Left lung (tissue), 4 donors: ENCODE measurements at regions not wholly inside any gene's neighbourhood (a gene's known extent, or its start where the extent isn't known, plus 50 kb on each side); places are given as distances from the start of the nearest gene placed in this dataset.

Experiments used
- ATAC-seq: fragments of 200-7000 bp; cut with Tn5 transposase; one replicate; pipeline ENCODE4 v1.9.1; 2020; ENCODE audit warnings: moderate library complexity
- DNase-seq, 4 donors: peaks; one replicate each; pipeline ENCODE4 v3.0.0-alpha.2; 2013 to 2020
- H3K27ac ChIP-seq, 2 donors: fragments of 200-600 bp; sonication (generic) in 1 of 2; one replicate each; pipeline versions ENCODE4 v1.5.0 to v1.8.0; 2020 to 2021
- H3K27me3 ChIP-seq, 2 donors: fragments of 200-600 bp; sonication (generic) in 1 of 2; one replicate each; pipeline versions ENCODE4 v1.5.0 to v1.8.0; 2020 to 2021
- H3K36me3 ChIP-seq, 2 donors: fragments of 200-600 bp; sonication (generic) in 1 of 2; one replicate each; pipeline versions ENCODE4 v1.5.0 to v1.8.0; 2020 to 2021
- H3K4me1 ChIP-seq, 2 donors: fragments of 200-600 bp; one replicate each; pipeline ENCODE4 v1.8.0; 2021
- H3K4me3 ChIP-seq, 2 donors: fragments of 200-600 bp; sonication (generic) in 1 of 2; one replicate each; pipeline versions ENCODE4 v1.5.0 to v1.8.0; 2020 to 2021; ENCODE audit warnings: mild to moderate bottlenecking in 1 of 2
- H3K9me3 ChIP-seq, 2 donors: fragments of 200-600 bp; sonication (generic) in 1 of 2; one replicate each; pipeline versions ENCODE4 v1.5.0 to v1.8.0; 2020 to 2021
- intact Hi-C, 2 donors: fragments of 100-400 bp; cut with DNase I; formaldehyde crosslinking; loops; one replicate each; pipeline versions ENCODE4 v1.11.2 to v1.14.2; 2022
- TF ChIP-seq, protein P1 (sequence below), 2 donors: fragments of 200-600 bp; sonication (generic) in 1 of 2; IDR thresholded peaks; one replicate each; pipeline versions ENCODE4 v1.5.0 to v1.8.0; 2021; ENCODE audit warnings: antibody characterized with exemption in 2 of 2
- donor health status: DM: no; HTN: yes; CAD: no.
- donor health status: DM: no; HTN: no; CAD: no.

DNA sequence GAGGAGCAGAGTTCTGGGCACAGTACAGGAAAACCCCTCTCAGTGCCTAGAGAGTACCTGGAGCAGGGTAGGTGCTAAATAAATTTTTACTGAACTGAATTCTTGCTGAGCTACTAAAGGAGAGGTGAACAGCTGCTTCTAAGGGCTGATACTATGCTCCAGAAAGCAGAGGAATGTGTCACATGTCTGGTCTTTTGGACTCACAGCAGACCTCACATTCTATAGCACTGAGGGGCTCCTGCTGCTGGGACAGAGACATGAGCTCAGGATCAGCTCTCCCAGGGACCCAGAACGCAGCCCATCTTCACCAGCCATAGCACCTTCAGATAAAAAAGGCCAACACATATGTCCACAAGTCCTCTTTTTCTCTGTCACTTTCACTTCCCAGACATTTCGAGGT, 133.0 kb upstream of the KLF14 start:
- no peaks in the 10 kb centered on the region for H3K27me3 ChIP-seq
- intact Hi-C loops = no loop called here
- no peak overlapping the region for H3K4me3 ChIP-seq
- H3K4me1 ChIP-seq = no peaks in the 10 kb centered on the region
- TF ChIP-seq, protein P1, sequence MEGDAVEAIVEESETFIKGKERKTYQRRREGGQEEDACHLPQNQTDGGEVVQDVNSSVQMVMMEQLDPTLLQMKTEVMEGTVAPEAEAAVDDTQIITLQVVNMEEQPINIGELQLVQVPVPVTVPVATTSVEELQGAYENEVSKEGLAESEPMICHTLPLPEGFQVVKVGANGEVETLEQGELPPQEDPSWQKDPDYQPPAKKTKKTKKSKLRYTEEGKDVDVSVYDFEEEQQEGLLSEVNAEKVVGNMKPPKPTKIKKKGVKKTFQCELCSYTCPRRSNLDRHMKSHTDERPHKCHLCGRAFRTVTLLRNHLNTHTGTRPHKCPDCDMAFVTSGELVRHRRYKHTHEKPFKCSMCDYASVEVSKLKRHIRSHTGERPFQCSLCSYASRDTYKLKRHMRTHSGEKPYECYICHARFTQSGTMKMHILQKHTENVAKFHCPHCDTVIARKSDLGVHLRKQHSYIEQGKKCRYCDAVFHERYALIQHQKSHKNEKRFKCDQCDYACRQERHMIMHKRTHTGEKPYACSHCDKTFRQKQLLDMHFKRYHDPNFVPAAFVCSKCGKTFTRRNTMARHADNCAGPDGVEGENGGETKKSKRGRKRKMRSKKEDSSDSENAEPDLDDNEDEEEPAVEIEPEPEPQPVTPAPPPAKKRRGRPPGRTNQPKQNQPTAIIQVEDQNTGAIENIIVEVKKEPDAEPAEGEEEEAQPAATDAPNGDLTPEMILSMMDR (IDR thresholded peaks at IDR 0.05) = no peak
- ATAC-seq (no peak), DNase-seq (no peak)
- peaks cover 0 to 73% of the 10 kb centered on the region in 2 donors for H3K36me3 ChIP-seq
- H3K27ac ChIP-seq = no peak overlapping the region
- H3K9me3 ChIP-seq = no peaks in the 10 kb centered on the region

GRCh38 chr7:130867581-130868136, 133.7 kb upstream of the KLF14 start:
- no peak for ATAC-seq
- no peak for DNase-seq
- Histone ChIP-seq H3K36me3 (peaks cover 0 to 73% of the 10 kb centered on the region in 2 donors), H3K4me1 (no peaks in the 10 kb centered on the region), H3K4me3 (no peak overlapping the region), H3K9me3 (no peaks in the 10 kb centered on the region), H3K27ac (no peak overlapping the region), H3K27me3 (no peaks in the 10 kb centered on the region)
- intact Hi-C loops = no loop called here
- TF ChIP-seq, protein P1 (IDR thresholded peaks at IDR 0.05) = no peak

GRCh38 chr7:130868139-130868538, 134.1 kb upstream of the KLF14 start:
- TF ChIP-seq, protein P1 (IDR thresholded peaks at IDR 0.05) = no peak
- no peaks in the 10 kb centered on the region for H3K27me3 ChIP-seq
- H3K27ac ChIP-seq = no peak overlapping the region
- H3K4me1 ChIP-seq = no peaks in the 10 kb centered on the region
- no peaks in the 10 kb centered on the region for H3K9me3 ChIP-seq
- no peak for ATAC-seq
- peaks cover 0 to 73% of the 10 kb centered on the region in 2 donors for H3K36me3 ChIP-seq
- no peak for DNase-seq
- intact Hi-C loops = no loop called here
- H3K4me3 ChIP-seq = no peak overlapping the region

- Histone ChIP-seq H3K4me3 (no peak overlapping the region), H3K4me1 (peaks cover 0 to 2% of the 10 kb centered on the region in 2 donors), H3K9me3 (no peaks in the 10 kb centered on the region), H3K36me3 (peaks cover 0 to 88% of the 10 kb centered on the region in 2 donors), H3K27ac (no peak overlapping the region), H3K27me3 (no peaks in the 10 kb centered on the region)
- no peak for DNase-seq
- TF ChIP-seq, protein P1 (IDR thresholded peaks at IDR 0.05) = no peak
- intact Hi-C loops = no loop called here
- no peak for ATAC-seq
Observed at GRCh38 chr7:130869918-130870317, 135.9 kb upstream of the KLF14 start.

- no peaks in the 10 kb centered on the region for H3K27me3 ChIP-seq
- no peak overlapping the region for H3K27ac ChIP-seq
- no peaks in the 10 kb centered on the region for H3K9me3 ChIP-seq
- TF ChIP-seq, protein P1 (IDR thresholded peaks at IDR 0.05) = no peak
- H3K4me3 ChIP-seq = no peak overlapping the region
- peaks cover 0 to 81% of the 10 kb centered on the region in 2 donors for H3K36me3 ChIP-seq
- H3K4me1 ChIP-seq = peaks cover 5 to 15% of the 10 kb centered on the region in 2 donors
- no peak for ATAC-seq
- no peak for DNase-seq
- intact Hi-C loops = no loop called here
Observed at GRCh38 chr7:130872341-130872740, 138.3 kb upstream of the KLF14 start.
